MM.1S (cell line): ENCODE measurements at regions not wholly inside any gene's neighbourhood (a gene's known extent, or its start where the extent isn't known, plus 50 kb on each side); places are given as distances from the start of the nearest gene placed in this dataset.

Experiments
- CTCF ChIP-seq: fragments of 300-600 bp; sonication (generic); IDR thresholded peaks from 2 replicates; pipeline ENCODE4 v1.5.1; 2016; ENCODE audit warnings: antibody characterized with exemption, low read length, mixed read lengths
- EZH2 ChIP-seq: fragments of 300-600 bp; sonication (generic); optimal IDR thresholded peaks from 2 replicates; pipeline ENCODE3; 2017; ENCODE audit warnings: low read depth, mild to moderate bottlenecking, antibody characterized with exemption, low read length, mixed read lengths
- EZH2phosphoT487 ChIP-seq: fragments of 300-600 bp; sonication (generic); IDR thresholded peaks from 2 replicates; pipeline ENCODE4 v1.6.1; 2018; ENCODE audit warnings: antibody characterized with exemption, low read length

GRCh38 chr7:4606797-4607196 lies 75.3 kb upstream of the FOXK1 start:
- TF ChIP-seq CTCF (no peak), EZH2 (no peak), EZH2phosphoT487 (no peak)
